GM21576 (cell line): ENCODE measurements at regions not wholly inside any gene's neighbourhood (a gene's known extent, or its start where the extent isn't known, plus 50 kb on each side); places are given as distances from the start of the nearest gene placed in this dataset.
"Not testable (repeated sequence)": the region's sequence is repeated elsewhere in the genome, so short reads cannot be mapped to it uniquely, and the experiment has no call there.

Experiments used
- ATAC-seq: cut with Tn5 transposase; IDR thresholded peaks from one replicate; pipeline ENCODE4 v1.9.1; 2021; ENCODE audit warnings: mild to moderate bottlenecking, moderate library complexity; ENCODE audit not compliant: unreplicated experiment

- ATAC-seq = not testable (repeated sequence)
These were observed 70.8 kb downstream of the TBC1D26 start for GRCh38 chr17:15802917-15803316.

- not testable (repeated sequence) for ATAC-seq
These were observed 74.7 kb downstream of the TBC1D26 start for GRCh38 chr17:15806825-15807224.

- ATAC-seq = not testable (repeated sequence)
These were observed 81.3 kb downstream of the TBC1D26 start for GRCh38 chr17:15813388-15813787.

GRCh38 chr17:15814003-15814402 lies 81.9 kb downstream of the TBC1D26 start:
- not testable (repeated sequence) for ATAC-seq

- not testable (repeated sequence) for ATAC-seq
These were observed 85.8 kb downstream of the TBC1D26 start for GRCh38 chr17:15817861-15818260.

- ATAC-seq = not testable (repeated sequence)
These were observed 90.2 kb downstream of the TBC1D26 start for GRCh38 chr17:15822280-15822679.

GRCh38 chr17:15828727-15829314 lies 96.7 kb downstream of the TBC1D26 start:
- not testable (repeated sequence) for ATAC-seq

- ATAC-seq = not testable (repeated sequence)
These were observed 98.1 kb downstream of the TBC1D26 start for GRCh38 chr17:15830221-15830620.

GRCh38 chr17:15831182-15831581 lies 99.1 kb downstream of the TBC1D26 start:
- ATAC-seq = peak; percentile 90

GRCh38 chr17:15832921-15833480 lies 100.9 kb downstream of the TBC1D26 start:
- ATAC-seq = not testable (repeated sequence)

- not testable (repeated sequence) for ATAC-seq
These were observed 101.8 kb downstream of the TBC1D26 start for GRCh38 chr17:15833890-15834289.

- not testable (repeated sequence) for ATAC-seq
These were observed 103.4 kb downstream of the TBC1D26 start for GRCh38 chr17:15835481-15835880.

GRCh38 chr17:15836249-15836982 lies 104.3 kb downstream of the TBC1D26 start:
- not testable (repeated sequence) for ATAC-seq

GRCh38 chr17:15836991-15837390 lies 104.9 kb downstream of the TBC1D26 start:
- ATAC-seq = not testable (repeated sequence)

GRCh38 chr17:15847447-15848229 lies 97.3 kb upstream of the ADORA2B start:
- ATAC-seq = not testable (repeated sequence)

- ATAC-seq = not testable (repeated sequence)
These were observed 95.9 kb upstream of the ADORA2B start for GRCh38 chr17:15849054-15849453.

- ATAC-seq = not testable (repeated sequence)
These were observed 94.9 kb upstream of the ADORA2B start for GRCh38 chr17:15850071-15850470.

- not testable (repeated sequence) for ATAC-seq
These were observed 94.2 kb upstream of the ADORA2B start for GRCh38 chr17:15850687-15851086.

- not testable (repeated sequence) for ATAC-seq
These were observed 92.1 kb upstream of the ADORA2B start for GRCh38 chr17:15852863-15853262.

GRCh38 chr17:15856191-15856590 lies 88.7 kb upstream of the ADORA2B start:
- not testable (repeated sequence) for ATAC-seq

GRCh38 chr17:15856745-15857144 lies 88.2 kb upstream of the ADORA2B start:
- not testable (repeated sequence) for ATAC-seq
